ENCODE measurements at regions not wholly inside any gene's neighbourhood (a gene's known extent, or its start where the extent isn't known, plus 50 kb on each side); places are given as distances from the start of the nearest gene placed in this dataset.

GRCh38 chr5:89302102-89302891, 419.3 kb upstream of the MEF2C start:
- Histone ChIP-seq H3K4me3 (ENCODE audit: low read depth in 1 of 2, low read length in 2 of 2) (no peak overlapping the region), H3K36me3 (ENCODE audit: control insufficient read depth in 1 of 2, insufficient read depth in 2 of 2, low read length in 2 of 2) (no peaks in the 10 kb centered on the region), H3K27me3 (ENCODE audit: control insufficient read depth in 1 of 2, insufficient read depth in 2 of 2, low read length in 2 of 2) (no peaks in the 10 kb centered on the region), H3K27ac (ENCODE audit: low read depth, low read length) (no peak overlapping the region), H3K9me3 (ENCODE audit: control insufficient read depth in 1 of 2, low read length in 2 of 2) (no peaks in the 10 kb centered on the region), H3K4me1 (ENCODE audit: control insufficient read depth in 1 of 2, insufficient read depth in 2 of 2, low read length in 2 of 2) (no peaks in the 10 kb centered on the region), H3K9ac (ENCODE audit: low read depth in 1 of 2, low read length in 2 of 2) (no peak overlapping the region)

GRCh38 chr5:89301321-89302025, 418.5 kb upstream of the MEF2C start:
- H3K27ac ChIP-seq (ENCODE audit: low read depth, low read length) = peak overlapping the region; percentile 42
- H3K4me3 ChIP-seq (ENCODE audit: low read depth in 1 of 2, low read length in 2 of 2) = no peak overlapping the region
- no peaks in the 10 kb centered on the region for H3K4me1 ChIP-seq (ENCODE audit: control insufficient read depth in 1 of 2, insufficient read depth in 2 of 2, low read length in 2 of 2)
- no peaks in the 10 kb centered on the region for H3K36me3 ChIP-seq (ENCODE audit: control insufficient read depth in 1 of 2, insufficient read depth in 2 of 2, low read length in 2 of 2)
- no peak overlapping the region for H3K9ac ChIP-seq (ENCODE audit: low read depth in 1 of 2, low read length in 2 of 2)
- no peaks in the 10 kb centered on the region for H3K9me3 ChIP-seq (ENCODE audit: control insufficient read depth in 1 of 2, low read length in 2 of 2)
- H3K27me3 ChIP-seq (ENCODE audit: control insufficient read depth in 1 of 2, insufficient read depth in 2 of 2, low read length in 2 of 2) = no peaks in the 10 kb centered on the region

GRCh38 chr5:89300426-89300970, 417.5 kb upstream of the MEF2C start:
- Histone ChIP-seq H3K9ac (ENCODE audit: low read depth in 1 of 2, low read length in 2 of 2) (no peak overlapping the region), H3K4me1 (ENCODE audit: control insufficient read depth in 1 of 2, insufficient read depth in 2 of 2, low read length in 2 of 2) (no peaks in the 10 kb centered on the region), H3K9me3 (ENCODE audit: control insufficient read depth in 1 of 2, low read length in 2 of 2) (no peaks in the 10 kb centered on the region), H3K4me3 (ENCODE audit: low read depth in 1 of 2, low read length in 2 of 2) (no peak overlapping the region), H3K27ac (ENCODE audit: low read depth, low read length) (no peak overlapping the region), H3K27me3 (ENCODE audit: control insufficient read depth in 1 of 2, insufficient read depth in 2 of 2, low read length in 2 of 2) (no peaks in the 10 kb centered on the region), H3K36me3 (ENCODE audit: control insufficient read depth in 1 of 2, insufficient read depth in 2 of 2, low read length in 2 of 2) (no peaks in the 10 kb centered on the region)

DNA sequence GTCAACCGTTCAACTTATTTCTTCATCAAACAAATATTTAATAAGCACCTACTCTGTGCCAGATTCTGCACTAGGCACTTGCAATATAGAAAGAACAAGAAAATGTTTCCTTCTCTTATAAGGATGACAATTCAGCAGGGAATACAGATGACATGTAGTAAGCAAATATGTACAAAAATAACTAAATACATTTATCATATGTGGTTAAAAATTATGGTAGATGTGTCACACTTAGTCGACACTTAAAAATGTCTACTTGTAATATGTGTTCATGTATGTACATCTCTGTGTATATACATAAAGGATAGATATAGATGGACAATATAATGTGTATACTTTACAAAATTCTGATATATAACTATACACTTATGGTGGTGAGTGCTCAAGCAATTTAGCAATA, 417.0 kb upstream of the MEF2C start:
- no peak overlapping the region for H3K4me3 ChIP-seq (ENCODE audit: low read depth in 1 of 2, low read length in 2 of 2)
- H3K27ac ChIP-seq (ENCODE audit: low read depth, low read length) = no peak overlapping the region
- H3K4me1 ChIP-seq (ENCODE audit: control insufficient read depth in 1 of 2, insufficient read depth in 2 of 2, low read length in 2 of 2) = no peaks in the 10 kb centered on the region
- H3K36me3 ChIP-seq (ENCODE audit: control insufficient read depth in 1 of 2, insufficient read depth in 2 of 2, low read length in 2 of 2) = no peaks in the 10 kb centered on the region
- no peaks in the 10 kb centered on the region for H3K9me3 ChIP-seq (ENCODE audit: control insufficient read depth in 1 of 2, low read length in 2 of 2)
- no peak overlapping the region for H3K9ac ChIP-seq (ENCODE audit: low read depth in 1 of 2, low read length in 2 of 2)
- no peaks in the 10 kb centered on the region for H3K27me3 ChIP-seq (ENCODE audit: control insufficient read depth in 1 of 2, insufficient read depth in 2 of 2, low read length in 2 of 2)

DNA sequence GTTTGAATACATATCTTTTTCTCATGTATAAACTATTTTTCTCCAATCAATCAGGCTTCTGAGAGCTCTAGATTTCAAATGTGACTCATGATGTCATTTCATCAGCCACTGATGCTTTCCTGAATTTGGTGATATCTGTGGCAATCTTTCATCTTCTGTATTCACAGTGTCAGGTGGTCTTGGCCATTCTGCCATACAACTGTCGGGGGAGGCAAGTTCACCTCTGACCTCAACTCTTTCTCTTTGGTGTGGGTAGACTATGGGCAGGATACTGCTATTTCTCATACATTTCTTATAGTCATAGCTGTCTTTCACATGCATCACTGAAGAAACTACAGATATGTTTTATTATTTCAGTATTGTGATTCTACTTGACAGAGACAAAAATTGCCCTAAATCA, 414.1 kb upstream of the MEF2C start:
- Histone ChIP-seq H3K36me3 (ENCODE audit: control insufficient read depth in 1 of 2, insufficient read depth in 2 of 2, low read length in 2 of 2) (no peaks in the 10 kb centered on the region), H3K27ac (ENCODE audit: low read depth, low read length) (no peak overlapping the region), H3K9ac (ENCODE audit: low read depth in 1 of 2, low read length in 2 of 2) (no peak overlapping the region), H3K4me3 (ENCODE audit: low read depth in 1 of 2, low read length in 2 of 2) (no peak overlapping the region), H3K9me3 (ENCODE audit: control insufficient read depth in 1 of 2, low read length in 2 of 2) (no peaks in the 10 kb centered on the region), H3K4me1 (ENCODE audit: control insufficient read depth in 1 of 2, insufficient read depth in 2 of 2, low read length in 2 of 2) (no peaks in the 10 kb centered on the region), H3K27me3 (ENCODE audit: control insufficient read depth in 1 of 2, insufficient read depth in 2 of 2, low read length in 2 of 2) (no peaks in the 10 kb centered on the region)

GRCh38 chr5:89293810-89294209, 410.8 kb upstream of the MEF2C start:
- Histone ChIP-seq H3K9ac (ENCODE audit: low read depth in 1 of 2, low read length in 2 of 2) (no peak overlapping the region), H3K27me3 (ENCODE audit: control insufficient read depth in 1 of 2, insufficient read depth in 2 of 2, low read length in 2 of 2) (no peaks in the 10 kb centered on the region), H3K9me3 (ENCODE audit: control insufficient read depth in 1 of 2, low read length in 2 of 2) (no peaks in the 10 kb centered on the region), H3K27ac (ENCODE audit: low read depth, low read length) (no peak overlapping the region), H3K36me3 (ENCODE audit: control insufficient read depth in 1 of 2, insufficient read depth in 2 of 2, low read length in 2 of 2) (no peaks in the 10 kb centered on the region), H3K4me3 (ENCODE audit: low read depth in 1 of 2, low read length in 2 of 2) (no peak overlapping the region), H3K4me1 (ENCODE audit: control insufficient read depth in 1 of 2, insufficient read depth in 2 of 2, low read length in 2 of 2) (no peaks in the 10 kb centered on the region)

GRCh38 chr5:89292487-89292886, 409.5 kb upstream of the MEF2C start:
- Histone ChIP-seq H3K9me3 (ENCODE audit: control insufficient read depth in 1 of 2, low read length in 2 of 2) (no peaks in the 10 kb centered on the region), H3K27ac (ENCODE audit: low read depth, low read length) (no peak overlapping the region)

GRCh38 chr5:89289604-89290003, 406.6 kb upstream of the MEF2C start:
- Histone ChIP-seq H3K36me3 (ENCODE audit: control insufficient read depth in 1 of 2, insufficient read depth in 2 of 2, low read length in 2 of 2) (no peaks in the 10 kb centered on the region), H3K27me3 (ENCODE audit: control insufficient read depth in 1 of 2, insufficient read depth in 2 of 2, low read length in 2 of 2) (no peaks in the 10 kb centered on the region), H3K9me3 (ENCODE audit: control insufficient read depth in 1 of 2, low read length in 2 of 2) (no peaks in the 10 kb centered on the region), H3K4me1 (ENCODE audit: control insufficient read depth in 1 of 2, insufficient read depth in 2 of 2, low read length in 2 of 2) (no peaks in the 10 kb centered on the region), H3K4me3 (ENCODE audit: low read depth in 1 of 2, low read length in 2 of 2) (no peak overlapping the region), H3K9ac (ENCODE audit: low read depth in 1 of 2, low read length in 2 of 2) (no peak overlapping the region), H3K27ac (ENCODE audit: low read depth, low read length) (no peak overlapping the region)

More at GRCh38 chr5:89292487-89292886, 409.5 kb upstream of the MEF2C start:
- H3K4me1 ChIP-seq (ENCODE audit: control insufficient read depth in 1 of 2, insufficient read depth in 2 of 2, low read length in 2 of 2) = no peaks in the 10 kb centered on the region
- H3K9ac ChIP-seq (ENCODE audit: low read depth in 1 of 2, low read length in 2 of 2) = no peak overlapping the region
- no peaks in the 10 kb centered on the region for H3K27me3 ChIP-seq (ENCODE audit: control insufficient read depth in 1 of 2, insufficient read depth in 2 of 2, low read length in 2 of 2)
- no peak overlapping the region for H3K4me3 ChIP-seq (ENCODE audit: low read depth in 1 of 2, low read length in 2 of 2)
- H3K36me3 ChIP-seq (ENCODE audit: control insufficient read depth in 1 of 2, insufficient read depth in 2 of 2, low read length in 2 of 2) = no peaks in the 10 kb centered on the region

- no peak overlapping the region for H3K4me3 ChIP-seq (ENCODE audit: low read depth in 1 of 2, low read length in 2 of 2)
- no peaks in the 10 kb centered on the region for H3K9me3 ChIP-seq (ENCODE audit: control insufficient read depth in 1 of 2, low read length in 2 of 2)
- H3K9ac ChIP-seq (ENCODE audit: low read depth in 1 of 2, low read length in 2 of 2) = no peak overlapping the region
- no peaks in the 10 kb centered on the region for H3K27me3 ChIP-seq (ENCODE audit: control insufficient read depth in 1 of 2, insufficient read depth in 2 of 2, low read length in 2 of 2)
- H3K4me1 ChIP-seq (ENCODE audit: control insufficient read depth in 1 of 2, insufficient read depth in 2 of 2, low read length in 2 of 2) = no peaks in the 10 kb centered on the region
- H3K27ac ChIP-seq (ENCODE audit: low read depth, low read length) = no peak overlapping the region
- H3K36me3 ChIP-seq (ENCODE audit: control insufficient read depth in 1 of 2, insufficient read depth in 2 of 2, low read length in 2 of 2) = no peaks in the 10 kb centered on the region
Observed at GRCh38 chr5:89287964-89288363, 405.0 kb upstream of the MEF2C start.

DNA sequence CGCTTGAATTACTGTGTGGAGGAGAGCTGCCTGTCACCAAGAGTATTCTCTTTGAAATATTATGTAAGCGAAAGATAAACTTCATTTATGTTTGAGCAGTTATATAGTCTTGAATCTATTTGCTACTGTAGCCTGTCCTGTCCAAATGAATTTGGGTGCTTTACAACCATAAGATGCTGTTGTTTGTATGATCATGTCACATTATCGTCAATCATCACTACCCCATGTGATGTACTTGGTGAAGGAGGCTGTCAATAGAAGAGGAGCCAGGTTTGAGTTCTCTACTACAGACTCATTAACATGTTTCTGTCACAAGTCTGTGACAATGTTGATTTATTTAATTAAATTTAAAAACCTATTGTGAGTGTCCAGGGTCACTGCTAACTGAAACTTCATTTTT, 403.3 kb upstream of the MEF2C start:
- Histone ChIP-seq H3K4me3 (ENCODE audit: low read depth in 1 of 2, low read length in 2 of 2) (no peak overlapping the region), H3K27ac (ENCODE audit: low read depth, low read length) (no peak overlapping the region), H3K36me3 (ENCODE audit: control insufficient read depth in 1 of 2, insufficient read depth in 2 of 2, low read length in 2 of 2) (no peaks in the 10 kb centered on the region), H3K9me3 (ENCODE audit: control insufficient read depth in 1 of 2, low read length in 2 of 2) (no peaks in the 10 kb centered on the region), H3K4me1 (ENCODE audit: control insufficient read depth in 1 of 2, insufficient read depth in 2 of 2, low read length in 2 of 2) (no peaks in the 10 kb centered on the region), H3K27me3 (ENCODE audit: control insufficient read depth in 1 of 2, insufficient read depth in 2 of 2, low read length in 2 of 2) (no peaks in the 10 kb centered on the region), H3K9ac (ENCODE audit: low read depth in 1 of 2, low read length in 2 of 2) (no peak overlapping the region)
